ENCODE measurements at regions not wholly inside any gene's neighbourhood (a gene's known extent, or its start where the extent isn't known, plus 50 kb on each side); places are given as distances from the start of the nearest gene placed in this dataset.

- intact Hi-C loops (cut with micrococcal nuclease) = no loop called here
Observed at GRCh38 chr7:121810831-121811672, 61.9 kb upstream of the PTPRZ1 start.

- intact Hi-C loops (cut with micrococcal nuclease) = no loop called here
Observed at GRCh38 chr7:121807078-121807477, 65.9 kb upstream of the PTPRZ1 start.

DNA sequence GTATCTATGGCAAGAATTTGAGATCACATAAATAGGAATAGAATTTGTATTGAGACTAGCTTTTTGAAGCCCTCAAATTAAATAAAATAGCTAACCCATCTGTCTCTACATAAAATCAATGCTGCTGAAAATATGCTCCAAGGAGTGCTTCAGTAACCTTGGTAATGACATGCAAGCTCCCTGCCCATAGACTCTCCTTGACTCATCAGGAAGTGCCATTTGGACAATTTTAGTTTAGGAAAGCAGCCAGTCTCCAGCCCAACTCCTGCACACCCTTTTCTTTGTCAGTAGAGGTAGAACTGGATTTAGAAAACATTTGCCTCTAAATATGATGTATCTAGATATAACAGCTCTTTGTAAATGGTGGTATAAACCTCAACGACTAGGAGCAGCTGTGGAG lies 69.9 kb upstream of the PTPRZ1 start:
- intact Hi-C loops (cut with micrococcal nuclease) = no loop called here

DNA sequence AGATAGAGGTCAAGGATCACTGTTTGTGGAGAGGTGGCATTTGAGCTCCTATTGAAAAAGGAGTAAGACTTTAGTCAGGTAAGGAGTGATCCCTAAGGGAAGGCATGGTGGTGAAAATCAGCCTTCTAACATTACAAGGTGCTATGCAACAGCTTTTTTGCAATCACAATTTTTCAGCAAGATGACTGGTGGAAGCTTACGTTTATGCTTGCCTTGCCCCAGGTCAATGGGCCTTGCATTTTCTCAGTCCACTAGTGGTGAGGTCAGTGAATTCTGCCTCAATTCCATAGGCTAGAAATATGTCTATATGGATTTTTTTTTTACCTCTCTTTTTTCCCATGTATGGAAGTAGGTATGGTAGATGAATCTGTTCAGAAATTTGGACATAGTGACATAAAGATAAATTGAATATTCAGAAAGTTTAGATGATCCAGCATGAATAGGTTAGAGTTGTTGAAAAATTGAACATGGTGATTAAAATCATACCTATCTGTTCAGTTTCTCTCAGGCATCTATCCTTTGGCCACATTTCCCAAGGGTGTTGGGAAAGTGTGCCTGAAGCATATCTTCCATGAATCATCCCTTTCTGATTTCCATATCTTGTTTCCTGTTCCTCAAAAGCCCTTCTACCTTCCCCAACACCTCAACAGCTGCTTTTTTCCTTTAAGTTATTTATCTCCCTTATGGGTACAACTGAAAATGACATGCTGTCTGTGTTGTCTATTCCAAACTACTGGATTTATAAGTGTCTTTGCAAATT lies 71.9 kb upstream of the PTPRZ1 start:
- intact Hi-C loops (cut with micrococcal nuclease) = no loop called here

- intact Hi-C loops (cut with micrococcal nuclease) = no loop called here
Observed at GRCh38 chr7:121798896-121799295, 74.1 kb upstream of the PTPRZ1 start.

DNA sequence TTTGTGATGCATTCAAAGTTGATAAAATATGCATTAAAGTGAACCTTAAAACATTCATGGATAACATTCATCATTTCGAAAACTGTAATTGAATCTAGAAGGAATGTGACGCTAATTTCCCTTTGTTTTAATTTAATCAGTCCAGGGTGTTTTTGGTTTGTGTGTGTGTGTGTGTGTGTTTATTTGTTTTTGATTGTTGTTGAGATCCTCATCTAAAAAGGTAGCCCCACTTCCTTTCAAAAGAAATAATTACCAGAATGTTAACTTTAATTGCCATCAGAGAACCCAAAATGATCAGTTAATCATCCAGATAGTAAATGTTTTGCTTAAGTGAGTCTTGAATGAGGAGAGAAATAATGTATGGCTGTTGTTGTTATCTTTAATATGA lies 74.5 kb upstream of the PTPRZ1 start:
- intact Hi-C loops (cut with micrococcal nuclease) = no loop called here

GRCh38 chr7:121797657-121798452 lies 75.1 kb upstream of the PTPRZ1 start:
- intact Hi-C loops (cut with micrococcal nuclease) = no loop called here

DNA sequence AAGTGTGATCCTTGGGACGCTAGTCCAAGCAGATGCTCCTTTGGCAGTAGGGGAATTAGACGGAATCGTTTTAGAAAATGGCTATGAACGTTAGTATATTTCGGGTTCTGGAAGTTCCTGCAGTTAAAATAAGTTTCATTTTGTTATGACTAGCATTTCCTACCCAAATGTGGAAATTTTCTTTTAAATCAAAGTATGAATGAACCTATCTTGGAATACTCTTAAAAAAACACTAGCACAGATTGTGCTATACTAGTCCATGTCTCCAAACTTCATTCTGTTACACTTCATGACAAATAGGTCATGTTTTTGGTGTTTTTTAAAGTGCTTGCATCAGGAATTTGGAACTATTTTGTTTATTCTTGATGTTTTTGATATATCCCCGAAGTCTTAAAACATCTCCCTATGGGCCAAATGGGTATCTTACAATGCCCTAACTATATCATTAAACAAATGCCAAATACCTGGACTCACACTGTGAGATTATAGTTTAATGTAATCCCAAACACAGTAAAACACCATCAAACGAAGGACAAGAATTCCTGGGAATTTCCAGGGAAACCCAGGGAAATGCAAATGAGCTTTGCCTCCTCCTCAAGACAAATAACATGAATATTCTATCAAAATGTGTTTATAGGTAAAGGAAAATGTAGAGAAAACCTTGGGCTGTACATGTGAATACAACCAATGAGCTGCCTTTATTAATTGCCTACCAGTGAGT lies 75.9 kb upstream of the PTPRZ1 start:
- intact Hi-C loops (cut with micrococcal nuclease) = no loop called here

- intact Hi-C loops (cut with micrococcal nuclease) = no loop called here
Observed at GRCh38 chr7:121796381-121796780, 76.6 kb upstream of the PTPRZ1 start.

DNA sequence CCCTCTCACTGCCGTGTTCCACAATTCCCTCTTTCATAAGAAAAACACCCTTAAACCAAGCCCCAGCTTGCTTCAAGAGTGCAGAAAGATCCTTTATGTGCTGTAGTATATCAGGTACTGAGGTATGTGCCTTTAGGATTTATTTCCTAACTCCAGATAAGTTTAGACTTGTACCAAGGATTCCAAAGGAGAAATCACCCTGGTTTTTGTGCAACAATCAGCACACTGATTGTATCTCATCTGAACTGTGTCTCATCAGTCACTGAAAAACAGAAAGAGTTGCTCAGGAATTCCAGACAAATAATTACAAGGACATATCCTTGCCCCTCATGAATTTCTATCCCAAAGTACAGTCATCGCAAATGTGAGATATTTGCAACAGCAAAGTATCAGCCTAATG lies 77.2 kb upstream of the PTPRZ1 start:
- intact Hi-C loops (cut with micrococcal nuclease) = no loop called here

DNA sequence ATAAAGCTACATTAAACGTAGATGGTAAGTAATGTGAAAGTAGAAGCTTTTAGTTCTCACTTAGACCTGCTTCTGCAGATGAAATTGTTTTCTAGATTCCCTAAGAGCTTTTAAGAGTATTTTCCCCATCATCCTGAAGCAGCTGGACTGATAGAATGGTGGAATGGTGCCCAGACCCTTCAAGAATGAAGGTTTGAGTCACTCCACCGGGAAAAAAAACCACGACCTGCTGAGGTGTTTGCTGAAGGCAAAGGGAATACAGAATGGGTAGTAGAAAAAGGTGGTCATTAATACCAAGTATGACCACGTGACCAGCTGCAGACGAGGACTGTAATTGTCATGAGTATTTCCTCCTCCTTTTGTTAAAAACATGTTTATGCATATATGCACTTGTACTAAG lies 79.2 kb upstream of the PTPRZ1 start:
- intact Hi-C loops (cut with micrococcal nuclease) = no loop called here

- intact Hi-C loops (cut with micrococcal nuclease) = no loop called here
Observed at GRCh38 chr7:121777672-121778071, 95.3 kb upstream of the PTPRZ1 start.

- intact Hi-C loops (cut with micrococcal nuclease) = no loop called here
Observed at GRCh38 chr7:121774563-121774962, 98.4 kb upstream of the PTPRZ1 start.

GRCh38 chr7:121766676-121767075 lies 106.3 kb upstream of the PTPRZ1 start:
- intact Hi-C loops (cut with micrococcal nuclease) = no loop called here

DNA sequence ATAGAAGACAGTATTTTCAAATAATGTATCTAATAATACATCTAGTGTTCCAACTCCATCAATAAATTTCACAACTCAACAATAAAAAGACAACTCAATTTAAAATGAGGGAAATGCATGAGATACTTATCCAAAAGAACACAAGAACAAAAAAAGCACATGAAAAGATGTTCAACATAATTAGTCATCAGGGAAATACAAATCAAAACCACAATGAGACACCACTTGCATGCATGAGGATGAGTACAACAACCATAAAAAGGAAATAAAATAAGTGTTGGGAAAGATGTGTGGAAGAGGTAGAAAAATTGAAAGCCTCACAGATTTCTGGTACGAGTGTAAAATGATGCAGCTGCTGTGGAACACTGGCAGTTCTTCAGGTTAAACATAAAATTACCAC lies 111.6 kb upstream of the PTPRZ1 start:
- intact Hi-C loops (cut with micrococcal nuclease) = no loop called here

DNA sequence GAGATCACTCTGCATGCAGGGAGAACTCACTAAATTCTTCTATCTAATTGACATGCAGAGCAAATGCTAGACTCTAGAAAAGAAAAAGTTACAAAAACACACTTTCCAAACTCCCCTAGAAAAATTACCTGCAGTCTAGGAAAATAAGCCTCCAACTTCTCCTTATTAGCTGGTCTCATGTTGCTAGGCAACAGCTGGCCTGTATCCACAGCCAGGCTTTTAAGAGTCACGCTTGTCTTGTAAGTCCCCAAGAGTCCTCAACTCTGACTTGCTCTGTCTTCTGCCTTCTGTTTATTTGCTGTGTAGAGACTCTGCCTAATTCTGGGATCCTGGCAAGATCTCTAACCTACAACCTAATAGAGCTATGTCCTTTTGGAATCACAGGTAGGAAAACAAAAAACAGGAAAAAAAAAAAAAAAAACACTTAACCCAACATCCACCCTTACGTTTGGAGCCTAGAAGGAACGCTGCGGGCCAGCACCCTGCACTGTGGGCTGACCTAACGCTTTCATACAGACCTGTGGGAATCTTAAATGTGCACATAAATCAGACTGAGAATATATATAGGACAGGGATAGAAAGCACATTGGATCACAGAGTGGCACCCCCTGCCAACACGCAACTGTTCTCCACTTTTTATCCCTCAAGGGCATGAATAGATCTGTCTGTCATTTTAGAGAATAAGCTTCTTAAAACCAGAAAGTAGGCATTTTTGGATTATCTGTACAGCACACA lies 117.0 kb upstream of the PTPRZ1 start:
- intact Hi-C loops (cut with micrococcal nuclease) = no loop called here

GRCh38 chr7:121755286-121755685 lies 117.7 kb upstream of the PTPRZ1 start:
- intact Hi-C loops (cut with micrococcal nuclease) = no loop called here

DNA sequence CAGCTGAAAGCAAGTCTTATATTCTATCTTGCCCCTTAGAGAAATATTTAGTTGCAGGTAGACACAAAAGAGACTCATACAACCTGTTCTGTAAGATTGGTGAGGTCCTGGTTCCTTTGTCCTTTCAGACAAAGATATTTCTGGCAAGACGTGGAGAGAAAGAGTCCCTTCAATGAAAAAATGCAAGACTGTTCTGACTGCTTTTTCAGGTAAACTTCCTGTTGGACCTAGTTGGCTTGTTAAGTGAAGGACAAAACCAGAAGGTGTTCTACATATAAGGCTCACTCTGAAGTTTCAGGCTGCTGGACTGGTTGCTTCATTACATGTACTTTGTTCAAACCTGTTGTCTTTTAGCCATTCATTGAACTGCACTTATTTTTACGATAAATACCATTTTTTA lies 119.0 kb upstream of the PTPRZ1 start:
- intact Hi-C loops (cut with micrococcal nuclease) = loop anchor here (2.0 kb wide), 1 partner anchor 241 kb away; no protein-coding TSS in a partner anchor

DNA sequence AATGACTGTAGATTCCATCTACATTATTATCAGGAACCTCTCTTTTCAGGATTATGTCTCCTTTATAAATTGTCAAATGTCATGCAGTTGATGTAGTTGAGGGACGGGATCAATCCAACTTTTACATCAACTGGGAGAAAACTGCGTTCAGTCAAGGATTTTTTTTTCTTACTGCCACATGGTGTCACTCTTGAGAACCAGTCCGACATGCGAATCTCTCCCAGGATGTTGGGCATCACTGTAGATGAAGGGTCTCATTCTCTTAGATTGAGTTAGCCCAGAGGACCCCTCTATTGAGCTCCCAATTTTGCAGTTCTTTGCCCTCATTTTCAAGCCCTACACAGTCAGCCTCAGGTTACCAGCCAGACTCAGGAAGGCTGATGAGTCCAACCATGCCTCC lies 120.3 kb upstream of the PTPRZ1 start:
- intact Hi-C loops (cut with micrococcal nuclease) = loop anchor here (2.0 kb wide), 1 partner anchor 242 kb away; no protein-coding TSS in a partner anchor

- intact Hi-C loops (cut with micrococcal nuclease) = no loop called here
Observed at GRCh38 chr7:121748546-121748945, 124.4 kb upstream of the PTPRZ1 start.
